Loucy (cell line): ENCODE measurements at regions not wholly inside any gene's neighbourhood (a gene's known extent, or its start where the extent isn't known, plus 50 kb on each side); places are given as distances from the start of the nearest gene placed in this dataset.

Source experiments
- CTCF ChIP-seq: fragments of 200-600 bp; sonication (generic); conservative IDR thresholded peaks from 2 replicates; pipeline ENCODE4 v1.5.1; 2014; ENCODE audit warnings: mild to moderate bottlenecking, antibody characterized with exemption, low read length
- EZH2phosphoT487 ChIP-seq: fragments of 200-600 bp; IDR thresholded peaks from 2 replicates; pipeline ENCODE4 v1.6.1; 2018; ENCODE audit warnings: antibody characterized with exemption, mild to moderate bottlenecking, moderate library complexity, borderline replicate concordance

DNA sequence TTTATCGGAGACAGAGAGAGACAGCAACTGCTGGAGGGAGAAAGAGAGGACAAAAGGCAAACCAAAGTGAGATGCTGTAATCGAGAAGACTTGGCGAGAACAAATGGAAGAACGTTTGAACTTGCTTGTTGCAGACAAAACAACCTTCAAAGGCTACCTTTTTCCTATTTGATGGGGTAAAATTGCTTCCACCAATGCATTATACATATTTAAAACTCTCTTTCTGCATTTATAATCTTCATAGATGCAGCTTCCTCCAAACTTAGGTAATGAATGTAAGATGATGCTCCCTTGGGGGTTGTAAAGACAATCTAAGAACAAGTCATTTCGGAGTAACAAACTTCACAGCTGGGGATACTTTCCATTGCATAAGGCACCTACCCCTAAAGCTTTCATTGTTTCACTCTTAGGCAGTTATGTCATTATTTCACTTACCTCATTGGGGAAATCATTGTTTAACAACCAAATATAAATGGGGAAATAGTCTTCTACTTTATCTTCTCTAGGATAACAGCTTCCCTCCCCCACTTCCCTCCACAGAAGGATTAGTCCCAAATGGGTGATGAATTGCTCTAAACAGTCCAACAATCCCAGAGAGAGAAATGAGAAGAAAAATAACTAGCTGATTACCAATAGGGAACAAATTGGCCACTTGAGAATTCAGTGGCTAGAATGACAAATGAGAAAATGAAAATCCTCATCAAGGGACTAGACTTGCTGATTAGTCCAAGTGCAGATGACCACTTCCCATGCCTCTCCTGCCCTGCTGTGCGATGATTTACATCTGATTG, 269.8 kb upstream of the ADAMTS9 start:
- TF ChIP-seq CTCF, result no peak
- TF ChIP-seq EZH2phosphoT487, result no peak
